B cell (primary cell): ENCODE measurements at regions not wholly inside any gene's neighbourhood (a gene's known extent, or its start where the extent isn't known, plus 50 kb on each side); places are given as distances from the start of the nearest gene placed in this dataset.

Experiments
- ATAC-seq: fragments of 200-7000 bp; cut with Tn5 transposase; one replicate; pipeline ENCODE4 v1.10.0; 2021; ENCODE audit warnings: low read depth, mild to moderate bottlenecking, moderate number of reproducible peaks, moderate library complexity
- CTCF ChIA-PET: fragments of 350-600 bp; sonication (Branson Sonifier 250); formaldehyde crosslinking; loops from one replicate; lab custom pipeline; 2021; ENCODE audit warnings: antibody characterized with exemption, inconsistent platforms; lab: Charles Lee
- POLR2A ChIA-PET: fragments of 350-600 bp; sonication (Branson Sonifier 250); formaldehyde crosslinking; loops from one replicate; lab custom pipeline; 2021; ENCODE audit warnings: antibody characterized with exemption; lab: Charles Lee
- DNase-seq: peaks from one replicate; pipeline ENCODE4 v3.0.0; 2013
- H2AFZ ChIP-seq: 2 replicates; pipeline ENCODE4 v1.6.1; 2012; ENCODE audit warnings: mild to moderate bottlenecking, low read depth, low read length; ENCODE audit not compliant: insufficient read depth, poor library complexity, severe bottlenecking
- H3K27ac ChIP-seq, 2 donors: 1 replicate in 1 of 2; 2 replicates in 1 of 2; pipeline ENCODE4 v1.5.1; 2012 to 2013; ENCODE audit warnings: low read length in 2 of 2, mild to moderate bottlenecking in 2 of 2, moderate library complexity in 1 of 2
- H3K27me3 ChIP-seq, 4 experiments: fragments of 200-600 bp in 1 of 4; sonication (generic) in 1 of 4; replicated peaks in 1 of 4; 1 replicate in 2 of 4; 2 replicates in 2 of 4; pipeline versions ENCODE4 v1.6.1 to v1.7.0; 2013 to 2016; ENCODE audit warnings: low read length in 3 of 4, mild to moderate bottlenecking in 2 of 4, mixed read lengths in 1 of 4, moderate library complexity in 1 of 4; ENCODE audit not compliant: insufficient read depth in 4 of 4, control insufficient read depth in 3 of 4; ENCODE audit errors: control extremely low read depth in 1 of 4
- H3K36me3 ChIP-seq, 2 experiments: replicated peaks in 1 of 2; 1 replicate in 1 of 2; 2 replicates in 1 of 2; pipeline versions ENCODE4 v1.6.1 to v1.7.1; 2013; ENCODE audit warnings: low read length in 1 of 2; ENCODE audit not compliant: insufficient read depth in 2 of 2, control insufficient read depth in 1 of 2; ENCODE audit errors: control extremely low read depth in 1 of 2, extremely low read depth in 1 of 2
- H3K4me1 ChIP-seq, 2 donors: fragments of 200-600 bp in 1 of 2; sonication (generic) in 1 of 2; 1 replicate in 1 of 2; 2 replicates in 1 of 2; pipeline versions ENCODE4 v1.5.1 to v1.6.1; 2013 to 2017; ENCODE audit warnings: low read length in 2 of 2; ENCODE audit not compliant: control insufficient read depth in 2 of 2, insufficient read depth in 2 of 2
- H3K4me2 ChIP-seq: replicated peaks from 2 replicates; pipeline ENCODE3; 2012; ENCODE audit warnings: mild to moderate bottlenecking, low read depth, low read length; ENCODE audit not compliant: poor library complexity, severe bottlenecking
- H3K4me3 ChIP-seq, 5 experiments: fragments of 200-600 bp in 1 of 5; sonication (generic) in 1 of 5; 1 replicate in 3 of 5; 2 replicates in 2 of 5; pipeline versions ENCODE4 v1.5.1 to v1.7.0; 2011 to 2016; ENCODE audit warnings: low read length in 4 of 5, mild to moderate bottlenecking in 4 of 5, low read depth in 2 of 5, control low read depth in 1 of 5, moderate library complexity in 1 of 5; ENCODE audit not compliant: insufficient read depth in 1 of 5; ENCODE audit errors: control extremely low read depth in 1 of 5, extremely low read depth in 1 of 5
- H3K79me2 ChIP-seq: fragments of 200-600 bp; sonication (generic); one replicate; pipeline ENCODE4 v1.6.0; 2016; ENCODE audit warnings: low read length; ENCODE audit not compliant: control insufficient read depth, insufficient read depth
- H3K9ac ChIP-seq: fragments of 200-600 bp; sonication (generic); 2 replicates; pipeline ENCODE4 v1.6.1; 2017; ENCODE audit warnings: mild to moderate bottlenecking, low read length, moderate library complexity
- H3K9me3 ChIP-seq, 3 donors: one replicate each; pipeline versions ENCODE4 v1.6.1 to v1.7.1; 2013; ENCODE audit warnings: low read length in 2 of 3; ENCODE audit not compliant: control insufficient read depth in 2 of 3, insufficient read depth in 1 of 3; ENCODE audit errors: control extremely low read depth in 1 of 3
- H4K20me1 ChIP-seq: 2 replicates; pipeline ENCODE4 v1.6.0; 2012; ENCODE audit warnings: mild to moderate bottlenecking, low read length; ENCODE audit not compliant: insufficient read depth, control insufficient read depth, poor library complexity, severe bottlenecking
- H3K27ac Mint-ChIP-seq: one replicate; pipeline ENCODE4 v1.8.0; 2021; ENCODE audit warnings: mixed read lengths
- H3K27me3 Mint-ChIP-seq: one replicate; pipeline ENCODE4 v1.8.0; 2021; ENCODE audit warnings: mixed read lengths
- H3K4me1 Mint-ChIP-seq: one replicate; pipeline ENCODE4 v1.8.0; 2021; ENCODE audit warnings: mixed read lengths
- H3K4me3 Mint-ChIP-seq: one replicate; pipeline ENCODE4 v1.8.0; 2021; ENCODE audit warnings: mixed read lengths
- H3K9me3 Mint-ChIP-seq: one replicate; pipeline ENCODE4 v1.8.0; 2022; ENCODE audit warnings: mixed read lengths; ENCODE audit not compliant: insufficient read depth
- CTCF ChIP-seq: fragments of 200-600 bp; IDR thresholded peaks from one replicate; pipeline ENCODE4 v1.8.0; 2022; ENCODE audit warnings: antibody characterized with exemption, mild to moderate bottlenecking
- EZH2 ChIP-seq: IDR thresholded peaks from 2 replicates; pipeline ENCODE4 v1.6.1; 2012; ENCODE audit warnings: borderline replicate concordance, low read depth, mild to moderate bottlenecking, moderate library complexity, low read length; ENCODE audit not compliant: insufficient read depth, poor library complexity, severe bottlenecking
- WGBS: methylation state at CpG from one replicate; pipeline ENCODE4 v1.1.5; 2013; ENCODE audit warnings: missing lambda C conversion rate; ENCODE audit not compliant: insufficient coverage; 5-methylcytosine and 5-hydroxymethylcytosine counted together
- intact Hi-C: fragments of 100-400 bp; cut with micrococcal nuclease; formaldehyde crosslinking; loops from one replicate; pipeline ENCODE4 v1.10.0; 2022

- no peaks in the 10 kb centered on the region for H3K27me3 Mint-ChIP-seq
Observed at GRCh38 chr5:36365896-36366295, 64.2 kb upstream of the RANBP3L start.

GRCh38 chr5:36366883-36367282 lies 65.2 kb upstream of the RANBP3L start:
- Histone ChIP-seq H3K27ac (no peak overlapping the region), H3K4me2 (no peak overlapping the region), H3K36me3 (no peaks in the 10 kb centered on the region), H3K4me3 (no peak overlapping the region), H3K79me2 (no peaks in the 10 kb centered on the region), H2AFZ (no peak overlapping the region), H4K20me1 (no peaks in the 10 kb centered on the region), H3K9ac (no peak overlapping the region), H3K27me3 (no peaks in the 10 kb centered on the region), H3K4me1 (no peaks in the 10 kb centered on the region), H3K9me3 (no peaks in the 10 kb centered on the region)
- Mint-ChIP-seq H3K4me1 (no peaks in the 10 kb centered on the region), H3K9me3 (peaks cover 2% of the 10 kb centered on the region), H3K27ac (no peak overlapping the region), H3K27me3 (no peaks in the 10 kb centered on the region), H3K4me3 (no peak overlapping the region)
- ChIA-PET POLR2A (no interaction called here), CTCF (no interaction called here)
- WGBS, result no CpG with 5 or more reads among the region's 1 CpG
- TF ChIP-seq EZH2 (no peak), CTCF (no peak)
- ATAC-seq, result no peak
- DNase-seq, result no peak
- intact Hi-C loops, result no loop called here

More at GRCh38 chr5:36365896-36366295, 64.2 kb upstream of the RANBP3L start:
- WGBS, result no CpG with 5 or more reads among the region's 1 CpG
- Histone ChIP-seq H3K4me3 (no peak overlapping the region), H3K9me3 (no peaks in the 10 kb centered on the region), H2AFZ (no peak overlapping the region), H3K27ac (no peak overlapping the region), H3K27me3 (no peaks in the 10 kb centered on the region), H3K36me3 (no peaks in the 10 kb centered on the region), H3K4me1 (no peaks in the 10 kb centered on the region), H3K4me2 (no peak overlapping the region), H3K79me2 (no peaks in the 10 kb centered on the region), H4K20me1 (no peaks in the 10 kb centered on the region), H3K9ac (no peak overlapping the region)
- H3K9me3 Mint-ChIP-seq, result peaks cover 2% of the 10 kb centered on the region
- no peak overlapping the region for H3K27ac Mint-ChIP-seq
- ATAC-seq (no peak), DNase-seq (no peak)
- H3K4me1 Mint-ChIP-seq, result no peaks in the 10 kb centered on the region
- H3K4me3 Mint-ChIP-seq, result no peak overlapping the region
- intact Hi-C loops, result no loop called here
- TF ChIP-seq CTCF (no peak), EZH2 (no peak)
- CTCF ChIA-PET, result no interaction called here
- POLR2A ChIA-PET, result no interaction called here
